HG03066 (cell line): ENCODE measurements at regions not wholly inside any gene's neighbourhood (a gene's known extent, or its start where the extent isn't known, plus 50 kb on each side); places are given as distances from the start of the nearest gene placed in this dataset.

Experiments used
- ATAC-seq: cut with Tn5 transposase; IDR thresholded peaks from one replicate; pipeline ENCODE4 v1.9.1; 2021; ENCODE audit warnings: low read depth; ENCODE audit not compliant: unreplicated experiment

- no peak for ATAC-seq
These were observed 978.3 kb downstream of the UQCRFS1 start for GRCh38 chr19:28234637-28235036.

DNA sequence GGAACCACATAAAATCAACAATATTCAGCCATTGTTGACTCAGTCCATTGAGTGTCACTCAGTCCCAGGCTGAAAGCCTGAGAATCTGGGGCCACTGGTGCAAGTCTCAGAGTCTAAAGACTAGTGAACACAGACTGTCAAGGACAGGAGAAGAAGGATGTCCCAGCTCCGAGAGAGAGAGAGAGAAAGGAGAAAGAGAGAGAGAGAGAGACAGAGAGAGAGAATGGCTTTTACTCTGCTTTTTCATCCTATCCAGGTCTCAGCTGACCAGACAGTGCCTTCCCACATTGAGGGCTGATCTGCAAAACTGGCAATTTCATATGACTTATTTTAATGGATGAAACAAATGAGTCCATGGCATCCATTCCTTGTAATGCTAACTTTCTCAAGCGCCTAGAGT is 984.1 kb downstream of the UQCRFS1 start:
- ATAC-seq, result no peak

- ATAC-seq, result no peak
These were observed 988.5 kb downstream of the UQCRFS1 start for GRCh38 chr19:28224441-28224840.

GRCh38 chr19:28221736-28222135 is 991.2 kb downstream of the UQCRFS1 start:
- no peak for ATAC-seq

DNA sequence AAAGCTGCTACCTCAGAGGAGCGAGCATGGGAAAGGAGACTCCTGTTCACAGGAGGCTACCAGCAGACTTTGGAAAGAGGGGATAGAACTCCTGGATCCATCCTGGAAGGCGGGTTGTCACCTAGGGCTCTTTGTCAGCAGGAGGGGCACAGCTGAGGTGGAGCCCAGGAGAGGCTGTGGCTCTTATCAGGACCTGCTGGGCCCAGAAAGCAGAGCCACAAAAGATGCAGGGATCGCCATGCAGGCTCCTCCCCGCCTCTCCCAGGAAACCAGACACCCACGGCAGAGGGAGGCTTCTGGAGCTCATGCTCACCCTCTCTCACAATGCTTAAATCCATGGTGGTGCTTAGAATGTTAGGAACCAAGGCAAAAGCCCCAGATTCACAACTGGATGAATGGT is 994.2 kb downstream of the UQCRFS1 start:
- ATAC-seq, result no peak

DNA sequence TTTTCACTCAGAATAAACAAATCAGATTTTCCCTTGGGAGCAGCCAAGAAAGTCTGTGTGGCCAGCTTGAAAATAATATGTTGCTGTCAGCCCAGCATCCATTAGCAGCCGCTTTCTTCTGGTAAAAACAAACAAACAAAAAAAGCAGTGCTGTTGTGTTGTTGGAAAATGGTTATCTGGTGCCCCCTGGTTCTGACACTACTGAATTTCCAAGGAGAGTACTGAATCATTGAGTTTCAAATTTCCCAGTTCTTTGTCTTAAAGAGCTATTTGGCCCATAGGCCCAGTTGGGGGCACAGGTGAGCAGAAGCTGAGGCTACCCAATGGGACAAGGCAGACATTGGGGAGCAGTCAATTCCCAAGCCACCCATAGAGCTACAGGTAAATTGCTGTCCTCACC is 995.9 kb downstream of the UQCRFS1 start:
- ATAC-seq, result no peak

DNA sequence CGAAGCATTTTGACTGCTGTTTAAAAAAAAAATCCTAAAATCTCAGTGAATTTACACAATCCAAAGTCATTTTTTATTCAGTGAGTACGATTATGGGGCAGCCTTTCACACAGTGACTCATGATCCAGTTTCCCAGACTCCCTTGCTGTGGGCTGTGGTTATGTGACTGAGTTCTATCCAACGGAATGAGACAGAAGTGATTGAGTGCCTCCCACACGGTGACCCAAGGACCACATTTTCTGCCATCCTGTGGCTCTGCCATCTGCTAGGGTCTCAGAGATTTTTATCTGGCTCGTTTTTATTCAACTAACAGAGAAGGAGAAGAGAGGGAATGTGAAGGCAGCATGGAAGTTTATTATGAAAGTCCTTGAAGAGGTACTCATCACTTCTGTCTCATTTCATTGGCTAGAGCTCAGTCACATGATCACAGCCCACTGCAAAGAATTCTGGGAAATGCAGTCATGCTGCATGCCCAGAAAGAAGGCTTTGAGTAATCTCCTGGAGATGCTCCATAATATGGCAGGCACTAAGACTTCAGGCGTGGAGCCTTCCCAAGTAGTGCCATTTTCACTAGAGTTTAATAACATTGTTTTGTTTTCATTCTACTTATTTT is 999.4 kb downstream of the UQCRFS1 start:
- ATAC-seq, result no peak

DNA sequence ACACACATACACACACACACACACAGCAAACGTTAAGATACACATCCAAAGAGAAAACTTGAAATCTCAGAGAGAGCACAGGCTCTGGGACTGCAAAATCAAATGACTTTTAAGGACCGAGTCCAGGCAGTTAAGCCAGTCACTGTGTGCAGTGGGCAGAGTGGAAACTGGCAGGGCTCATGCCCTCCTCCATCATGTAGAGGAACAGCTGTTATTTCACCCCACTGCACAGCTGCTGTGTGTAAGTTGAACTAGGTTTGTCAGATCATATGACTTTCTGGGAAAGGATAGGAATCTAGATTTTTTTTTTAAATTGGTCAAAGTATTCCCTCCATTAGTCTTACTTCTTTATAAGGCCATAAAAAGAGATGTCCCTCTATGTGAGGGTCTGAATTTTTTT is 1002.1 kb downstream of the UQCRFS1 start:
- no peak for ATAC-seq

GRCh38 chr19:28208745-28209144 is 1004.2 kb downstream of the UQCRFS1 start:
- ATAC-seq, result no peak

DNA sequence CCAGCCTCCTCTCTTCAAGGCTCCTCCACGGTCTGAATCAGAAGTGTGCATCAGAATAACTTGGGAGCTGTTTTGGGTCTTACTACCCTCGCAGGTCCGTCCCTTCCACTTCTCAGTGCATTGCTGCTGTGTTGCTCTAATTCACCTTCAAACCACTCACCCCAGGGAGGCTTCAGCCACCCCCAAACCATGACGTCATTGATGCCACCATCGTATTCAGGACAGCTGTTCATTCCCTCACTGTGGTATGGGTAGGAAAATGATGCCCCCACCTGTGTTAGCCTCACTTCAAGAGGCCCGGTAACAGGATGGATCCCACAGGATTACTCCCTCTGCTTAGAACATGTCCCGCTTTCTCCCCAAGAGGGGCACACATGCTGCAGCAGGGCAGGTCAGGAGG is 1005.7 kb downstream of the UQCRFS1 start:
- no peak for ATAC-seq

- ATAC-seq, result no peak
These were observed 1011.4 kb downstream of the UQCRFS1 start for GRCh38 chr19:28201462-28201943.

GRCh38 chr19:28199323-28199722 is 1013.6 kb downstream of the UQCRFS1 start:
- ATAC-seq, result no peak

DNA sequence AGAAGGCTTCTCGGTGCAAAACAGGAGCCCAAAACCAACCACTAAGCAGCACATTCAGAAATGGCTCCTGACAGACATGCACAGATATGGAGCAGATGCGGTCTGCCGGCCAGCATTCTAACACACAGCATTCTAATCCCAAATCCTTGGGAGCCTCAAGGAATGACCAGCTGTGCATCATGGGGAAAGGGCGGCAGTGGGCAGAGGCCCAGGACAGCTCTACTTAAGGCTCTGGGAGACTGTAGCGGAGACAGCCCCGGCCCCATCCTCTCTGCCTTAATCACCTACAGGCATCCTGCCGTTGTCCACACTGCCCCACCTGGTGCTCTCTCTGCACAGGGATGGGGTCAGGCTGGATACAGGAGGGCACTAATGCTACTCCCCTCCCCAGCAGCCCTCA is 1016.0 kb downstream of the UQCRFS1 start:
- ATAC-seq, result no peak

DNA sequence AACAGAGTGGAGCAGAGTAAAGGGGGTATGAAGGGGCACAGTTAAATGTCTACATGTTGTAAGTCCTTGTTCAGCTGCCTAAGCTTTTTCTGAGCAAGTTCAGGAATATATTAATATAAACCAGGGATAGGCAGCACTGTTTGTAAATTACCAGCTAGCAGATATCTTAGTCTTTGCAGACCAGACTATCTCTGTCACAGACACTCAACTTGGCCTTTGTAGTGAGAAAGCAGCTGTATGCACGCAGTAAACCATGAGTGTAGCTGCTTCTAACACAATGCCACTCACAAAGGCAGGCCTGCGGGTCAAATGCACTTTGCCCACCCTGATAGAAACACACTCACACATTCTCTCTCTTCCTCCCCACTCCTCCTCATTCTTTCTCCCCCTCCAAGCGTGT is 1016.9 kb downstream of the UQCRFS1 start:
- no peak for ATAC-seq

DNA sequence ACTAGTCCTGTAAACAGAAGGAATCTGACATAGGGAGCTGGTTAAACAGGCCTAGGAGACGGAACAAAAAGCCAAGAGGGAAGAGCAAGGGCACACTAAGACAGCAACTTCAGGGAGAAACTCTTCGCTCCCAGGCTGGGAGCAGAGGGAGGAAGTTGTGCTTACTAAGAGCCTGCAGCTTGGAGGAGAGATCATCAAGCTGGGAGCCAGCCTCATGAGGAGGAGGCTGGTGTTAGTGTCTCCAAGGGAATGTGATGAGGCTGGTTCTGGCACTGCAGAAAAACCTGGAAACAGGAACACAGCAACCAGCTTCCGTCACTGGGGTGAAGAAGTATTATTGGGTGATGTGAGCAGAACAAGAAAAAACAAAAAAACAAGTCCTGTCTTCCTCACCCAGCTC is 1027.3 kb downstream of the UQCRFS1 start:
- no peak for ATAC-seq

- no peak for ATAC-seq
These were observed 1028.0 kb downstream of the UQCRFS1 start for GRCh38 chr19:28184997-28185396.

- ATAC-seq, result no peak
These were observed 1036.8 kb downstream of the UQCRFS1 start for GRCh38 chr19:28176193-28176592.

- ATAC-seq, result no peak
These were observed 1041.0 kb downstream of the UQCRFS1 start for GRCh38 chr19:28171983-28172382.

GRCh38 chr19:28170066-28170465 is 1042.9 kb downstream of the UQCRFS1 start:
- no peak for ATAC-seq

DNA sequence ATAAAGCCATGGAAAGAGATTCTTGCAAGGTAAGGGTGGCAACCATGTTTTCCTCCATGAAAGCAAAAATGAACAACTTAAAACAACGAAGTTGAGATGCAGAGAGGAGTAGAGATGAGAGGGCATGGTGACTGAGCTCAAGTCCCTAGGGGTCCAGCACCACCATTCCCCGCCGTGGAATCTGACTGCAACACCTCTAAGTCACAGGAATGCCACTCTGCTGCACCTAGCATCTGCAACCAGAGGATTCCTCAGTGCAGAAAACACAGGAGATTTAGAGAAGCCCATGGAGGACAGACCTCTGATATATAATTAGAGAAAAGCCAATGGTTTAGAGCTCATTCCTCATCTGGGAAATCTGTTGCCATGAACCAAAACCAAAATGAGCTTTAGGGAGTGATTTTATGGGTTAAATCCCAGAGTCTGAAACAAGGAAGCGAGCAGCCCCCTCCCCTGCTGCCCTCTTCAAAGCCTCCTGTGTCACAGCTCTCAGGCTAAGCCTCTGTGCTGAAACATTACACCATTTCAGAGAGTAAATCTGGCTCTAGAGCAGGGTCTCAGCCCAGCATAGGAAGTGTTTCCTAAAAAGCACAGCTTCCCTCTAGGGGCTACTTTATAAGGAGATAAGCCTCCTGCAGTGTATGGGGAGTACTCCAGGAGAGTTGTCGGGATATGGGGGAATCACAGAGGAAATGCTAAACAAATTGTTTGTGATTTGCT is 1043.6 kb downstream of the UQCRFS1 start:
- ATAC-seq, result no peak

DNA sequence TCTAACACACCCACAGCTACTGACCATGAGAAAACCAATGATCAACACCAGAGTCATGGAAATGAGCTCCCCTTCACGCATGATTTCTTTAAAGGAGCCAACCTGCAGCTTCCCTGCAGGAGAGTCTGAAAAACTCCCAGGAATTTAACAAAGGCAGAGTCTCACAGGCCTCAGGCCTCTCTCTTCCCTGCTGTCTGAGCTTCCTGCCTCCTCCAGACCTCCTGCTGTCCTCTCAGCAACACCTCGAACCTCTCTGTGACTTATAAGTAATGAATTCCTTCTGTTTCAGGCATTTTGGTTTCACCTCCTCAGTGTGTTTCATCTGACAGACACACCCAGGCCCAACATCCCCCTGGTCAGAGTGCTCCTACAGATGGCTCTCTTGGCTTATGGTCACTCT is 1044.4 kb downstream of the UQCRFS1 start:
- no peak for ATAC-seq

DNA sequence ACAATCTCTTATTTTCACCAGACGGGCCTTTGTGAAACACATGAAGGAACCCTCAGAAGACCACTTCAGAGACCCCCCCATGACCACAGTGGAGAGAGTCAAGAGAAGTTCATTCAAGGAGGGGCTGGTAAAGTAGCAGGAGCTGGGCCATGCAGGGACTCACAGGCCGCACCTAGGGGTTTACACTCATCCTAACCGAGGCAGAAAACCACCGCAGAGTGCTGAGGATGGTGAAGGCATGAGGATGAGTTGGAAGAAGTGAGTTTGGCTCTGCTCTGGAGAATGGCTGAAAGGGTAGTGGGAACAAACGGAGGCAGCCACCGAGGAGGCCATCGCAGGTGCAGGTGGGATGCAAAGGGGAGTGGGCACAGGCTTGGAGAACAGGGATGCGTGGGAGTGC is 1046.9 kb downstream of the UQCRFS1 start:
- no peak for ATAC-seq
